ENCODE measurements at regions not wholly inside any gene's neighbourhood (a gene's known extent, or its start where the extent isn't known, plus 50 kb on each side); places are given as distances from the start of the nearest gene placed in this dataset.

GRCh38 chr6:122026582-122027369, 372.7 kb upstream of the HSF2 start:
- DNase-seq = no peak

GRCh38 chr6:122028933-122029522, 370.4 kb upstream of the HSF2 start:
- DNase-seq = no peak

- DNase-seq = no peak
Measured at GRCh38 chr6:122033564-122034181, 365.8 kb upstream of the HSF2 start.

GRCh38 chr6:122035173-122035572, 364.3 kb upstream of the HSF2 start:
- no peak for DNase-seq

GRCh38 chr6:122040261-122040660, 359.2 kb upstream of the HSF2 start:
- DNase-seq = no peak

GRCh38 chr6:122042380-122042779, 357.1 kb upstream of the HSF2 start:
- peak; percentile 79 for DNase-seq

- DNase-seq = peak; percentile 53
Measured at GRCh38 chr6:122042960-122043735, 356.3 kb upstream of the HSF2 start.

- no peak for DNase-seq
Measured at GRCh38 chr6:122048570-122048969, 350.9 kb upstream of the HSF2 start.

GRCh38 chr6:122049341-122049740, 350.1 kb upstream of the HSF2 start:
- DNase-seq = no peak

- DNase-seq = no peak
Measured at GRCh38 chr6:122050242-122050755, 349.2 kb upstream of the HSF2 start.

- DNase-seq = no peak
Measured at GRCh38 chr6:122052346-122052900, 347.0 kb upstream of the HSF2 start.

- DNase-seq = no peak
Measured at GRCh38 chr6:122059918-122060317, 339.5 kb upstream of the HSF2 start.

GRCh38 chr6:122061855-122062254, 337.6 kb upstream of the HSF2 start:
- DNase-seq = no peak

GRCh38 chr6:122063076-122063475, 336.4 kb upstream of the HSF2 start:
- DNase-seq = no peak

GRCh38 chr6:122063761-122064160, 335.7 kb upstream of the HSF2 start:
- DNase-seq = no peak

GRCh38 chr6:122066200-122066599, 333.3 kb upstream of the HSF2 start:
- no peak for DNase-seq

- DNase-seq = no peak
Measured at GRCh38 chr6:122068291-122068769, 331.1 kb upstream of the HSF2 start.

GRCh38 chr6:122069932-122070331, 329.5 kb upstream of the HSF2 start:
- DNase-seq = no peak

- DNase-seq = no peak
Measured at GRCh38 chr6:122072014-122072647, 327.3 kb upstream of the HSF2 start.

- DNase-seq = no peak
Measured at GRCh38 chr6:122075084-122075838, 324.2 kb upstream of the HSF2 start.

GRCh38 chr6:122075917-122076316, 323.5 kb upstream of the HSF2 start:
- DNase-seq = no peak

Measured in NK-92 treated with Interleukin-12 subunit alpha and Interleukin-12 subunit beta, amount 100 ng/mL, for 24 hours (cell line).